RWPE2 (cell line): ENCODE measurements at regions not wholly inside any gene's neighbourhood (a gene's known extent, or its start where the extent isn't known, plus 50 kb on each side); places are given as distances from the start of the nearest gene placed in this dataset.
A peak's percentile ranks its signal among the peaks of the same experiment; 100 is the strongest.
"Not testable (repeated sequence)": the region's sequence is repeated elsewhere in the genome, so short reads cannot be mapped to it uniquely, and the experiment has no call there.

ENCODE experiments used
- ATAC-seq: fragments of 200-7000 bp; cut with Tn5 transposase; 3 replicates; pipeline ENCODE4 v1.9.1; 2021; ENCODE audit warnings: low read depth
- DNase-seq: peaks from one replicate; pipeline ENCODE4 v3.0.0-alpha.2; 2020; ENCODE audit warnings: low spot score
- H3K27ac ChIP-seq: fragments of 450-650 bp; 2 replicates; pipeline ENCODE4 v1.5.1; 2017; ENCODE audit warnings: mild to moderate bottlenecking; ENCODE audit not compliant: poor library complexity, severe bottlenecking
- H3K27me3 ChIP-seq: fragments of 250-450 bp; sonication (Bioruptor Pico); 2 replicates; pipeline ENCODE4 v1.5.1; 2021; ENCODE audit warnings: mild to moderate bottlenecking, moderate library complexity; ENCODE audit not compliant: insufficient read depth, poor library complexity, severe bottlenecking
- H3K36me3 ChIP-seq: fragments of 250-450 bp; sonication (Bioruptor Pico); 2 replicates; pipeline ENCODE4 v1.5.1; 2020; ENCODE audit warnings: low read depth, mild to moderate bottlenecking, moderate library complexity
- H3K4me1 ChIP-seq: fragments of 250-450 bp; sonication (Bioruptor Pico); 2 replicates; pipeline ENCODE4 v1.5.1; 2021; ENCODE audit warnings: mild to moderate bottlenecking, moderate library complexity; ENCODE audit not compliant: insufficient read depth, poor library complexity, severe bottlenecking
- H3K4me3 ChIP-seq: fragments of 250-450 bp; sonication (Bioruptor Pico); 2 replicates; pipeline ENCODE4 v1.5.1; 2021; ENCODE audit warnings: mild to moderate bottlenecking, moderate library complexity; ENCODE audit not compliant: severe bottlenecking
- H3K9me3 ChIP-seq: fragments of 250-450 bp; sonication (Bioruptor Pico); 2 replicates; pipeline ENCODE4 v1.5.1; 2021; ENCODE audit warnings: mild to moderate bottlenecking, moderate library complexity; ENCODE audit not compliant: severe bottlenecking
- TF ChIP-seq, protein P1 (sequence below): fragments of 450-650 bp; IDR thresholded peaks from one replicate; pipeline ENCODE4 v1.5.1; 2017; ENCODE audit warnings: mild to moderate bottlenecking, moderate library complexity; ENCODE audit not compliant: poor library complexity, severe bottlenecking

- TF ChIP-seq, protein P1, sequence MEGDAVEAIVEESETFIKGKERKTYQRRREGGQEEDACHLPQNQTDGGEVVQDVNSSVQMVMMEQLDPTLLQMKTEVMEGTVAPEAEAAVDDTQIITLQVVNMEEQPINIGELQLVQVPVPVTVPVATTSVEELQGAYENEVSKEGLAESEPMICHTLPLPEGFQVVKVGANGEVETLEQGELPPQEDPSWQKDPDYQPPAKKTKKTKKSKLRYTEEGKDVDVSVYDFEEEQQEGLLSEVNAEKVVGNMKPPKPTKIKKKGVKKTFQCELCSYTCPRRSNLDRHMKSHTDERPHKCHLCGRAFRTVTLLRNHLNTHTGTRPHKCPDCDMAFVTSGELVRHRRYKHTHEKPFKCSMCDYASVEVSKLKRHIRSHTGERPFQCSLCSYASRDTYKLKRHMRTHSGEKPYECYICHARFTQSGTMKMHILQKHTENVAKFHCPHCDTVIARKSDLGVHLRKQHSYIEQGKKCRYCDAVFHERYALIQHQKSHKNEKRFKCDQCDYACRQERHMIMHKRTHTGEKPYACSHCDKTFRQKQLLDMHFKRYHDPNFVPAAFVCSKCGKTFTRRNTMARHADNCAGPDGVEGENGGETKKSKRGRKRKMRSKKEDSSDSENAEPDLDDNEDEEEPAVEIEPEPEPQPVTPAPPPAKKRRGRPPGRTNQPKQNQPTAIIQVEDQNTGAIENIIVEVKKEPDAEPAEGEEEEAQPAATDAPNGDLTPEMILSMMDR, result no peak
- Histone ChIP-seq H3K27me3 (no peaks in the 10 kb centered on the region), H3K4me3 (no peak overlapping the region), H3K9me3 (no peaks in the 10 kb centered on the region), H3K36me3 (no peaks in the 10 kb centered on the region), H3K4me1 (peaks cover 11% of the 10 kb centered on the region), H3K27ac (no peak overlapping the region)
- ATAC-seq (no peak), DNase-seq (peak; percentile 2)
Observed at GRCh38 chr1:30518696-30519095, 204.7 kb downstream of the MATN1 start.

- Histone ChIP-seq H3K27me3 (no peaks in the 10 kb centered on the region), H3K4me1 (peaks cover 6% of the 10 kb centered on the region), H3K9me3 (no peaks in the 10 kb centered on the region), H3K36me3 (no peaks in the 10 kb centered on the region), H3K4me3 (no peak overlapping the region), H3K27ac (no peak overlapping the region)
- TF ChIP-seq, protein P1, result no peak
- DNase-seq (peak; percentile 22), ATAC-seq (no peak)
Observed at GRCh38 chr1:30518186-30518585, 205.2 kb downstream of the MATN1 start.

DNA sequence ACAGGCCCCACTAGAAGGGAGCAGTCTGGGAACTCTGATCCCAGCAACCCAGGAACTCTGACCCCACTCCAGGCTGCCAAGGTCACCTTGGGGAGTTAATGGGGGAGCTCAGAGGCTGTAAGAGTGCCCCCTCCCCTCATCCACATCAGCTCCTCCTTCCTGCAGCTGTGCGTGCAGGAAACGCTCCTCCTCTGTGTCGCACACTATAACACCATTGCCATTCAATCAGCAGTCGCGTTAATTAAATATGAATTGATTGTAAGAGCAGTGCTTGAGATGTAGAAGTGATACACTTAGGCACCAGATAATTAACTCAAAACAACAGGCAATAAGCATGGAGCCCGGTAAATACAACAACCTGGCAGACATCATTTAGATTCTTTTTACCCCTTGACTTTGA is 205.7 kb downstream of the MATN1 start:
- H3K27me3 ChIP-seq, DNase-seq, H3K27ac ChIP-seq, H3K4me1 ChIP-seq, H3K4me3 ChIP-seq, H3K9me3 ChIP-seq, ATAC-seq, H3K36me3 ChIP-seq: not testable (repeated sequence)

- peak; percentile 6 for DNase-seq
- not testable (repeated sequence) for H3K27me3 ChIP-seq, H3K4me1 ChIP-seq, H3K27ac ChIP-seq, H3K4me3 ChIP-seq, H3K36me3 ChIP-seq, ATAC-seq, H3K9me3 ChIP-seq
Observed at GRCh38 chr1:30517241-30517640, 206.1 kb downstream of the MATN1 start.

GRCh38 chr1:30516485-30516858 is 206.9 kb downstream of the MATN1 start:
- Histone ChIP-seq H3K4me1 (peaks cover 9% of the 10 kb centered on the region), H3K27me3 (no peaks in the 10 kb centered on the region), H3K27ac (no peak overlapping the region), H3K36me3 (no peaks in the 10 kb centered on the region), H3K9me3 (no peaks in the 10 kb centered on the region), H3K4me3 (no peak overlapping the region)
- no peak for ATAC-seq
- peak; percentile 5 for DNase-seq
- TF ChIP-seq, protein P1, result no peak

GRCh38 chr1:30515755-30516484 is 207.5 kb downstream of the MATN1 start:
- Histone ChIP-seq H3K36me3 (no peaks in the 10 kb centered on the region), H3K9me3 (no peaks in the 10 kb centered on the region), H3K27ac (no peak overlapping the region), H3K4me3 (no peak overlapping the region), H3K4me1 (peaks cover 9% of the 10 kb centered on the region), H3K27me3 (no peaks in the 10 kb centered on the region)
- DNase-seq (peak; percentile 9), ATAC-seq (no peak)
- TF ChIP-seq, protein P1, result no peak
